HG02943 (cell line): ENCODE measurements at regions not wholly inside any gene's neighbourhood (a gene's known extent, or its start where the extent isn't known, plus 50 kb on each side); places are given as distances from the start of the nearest gene placed in this dataset.
"Not testable (repeated sequence)": the region's sequence is repeated elsewhere in the genome, so short reads cannot be mapped to it uniquely, and the experiment has no call there.

Source experiments
- ATAC-seq: cut with Tn5 transposase; IDR thresholded peaks from one replicate; pipeline ENCODE4 v1.9.1; 2021; ENCODE audit warnings: mild to moderate bottlenecking, low read depth, moderate library complexity; ENCODE audit not compliant: unreplicated experiment

GRCh38 chr10:64515970-64516699 is 994.9 kb downstream of the REEP3 start:
- no peak for ATAC-seq

- no peak for ATAC-seq
Observed at GRCh38 chr10:64518456-64518855, 997.3 kb downstream of the REEP3 start.

- no peak for ATAC-seq
Observed at GRCh38 chr10:64519427-64519826, 998.2 kb downstream of the REEP3 start.

DNA sequence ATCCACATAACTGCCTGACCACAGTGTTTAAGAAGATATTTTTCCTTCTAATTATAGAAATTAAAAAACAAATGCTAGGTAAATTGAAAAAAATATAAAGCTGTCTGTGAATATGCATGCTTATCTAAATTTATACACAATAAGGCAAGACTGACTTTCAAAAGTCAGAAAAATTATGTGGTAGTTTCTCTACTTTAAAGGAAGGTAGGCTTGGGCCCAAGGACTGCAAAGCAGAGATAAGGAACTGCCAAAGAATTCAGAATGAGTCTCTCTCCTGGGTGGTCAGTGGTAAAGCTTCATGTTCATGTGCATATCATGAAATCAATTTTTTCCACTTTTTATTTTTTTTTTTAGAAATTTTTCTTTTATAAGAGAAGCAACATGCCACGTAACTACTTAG is 998.6 kb downstream of the REEP3 start:
- ATAC-seq = no peak

DNA sequence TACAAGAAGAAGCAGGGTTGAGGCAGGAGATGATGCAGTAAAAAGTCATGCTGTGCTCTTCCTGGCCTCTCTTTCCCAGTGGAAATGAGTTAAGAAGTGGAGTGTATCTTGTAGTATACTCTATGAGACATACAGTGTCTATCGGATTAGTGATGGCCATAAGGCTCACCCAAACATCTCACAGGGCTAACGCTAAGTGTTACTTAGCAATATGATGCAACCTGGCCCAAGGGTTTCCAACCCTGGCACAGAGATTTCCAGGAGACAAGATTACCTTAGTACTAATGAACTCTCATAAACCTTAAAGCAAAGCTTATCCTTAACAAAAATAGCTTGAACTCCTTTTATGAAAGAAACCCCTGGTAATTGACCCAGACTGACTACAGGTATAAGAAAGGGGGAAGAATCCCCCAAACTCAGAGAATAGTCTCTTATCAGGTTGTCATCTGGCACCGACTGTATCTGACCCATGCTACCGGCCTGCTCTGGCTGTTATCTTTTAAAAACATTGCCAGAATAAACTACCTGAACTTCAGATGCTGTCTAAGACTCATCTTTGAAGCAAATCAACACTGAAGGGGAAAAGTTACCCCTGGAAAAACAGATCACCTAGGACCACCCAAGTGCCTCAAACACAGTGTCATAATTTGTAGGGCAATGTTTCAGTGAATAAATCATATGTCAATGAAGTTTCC is 1002.0 kb downstream of the REEP3 start:
- no peak for ATAC-seq

- ATAC-seq = no peak
Observed at GRCh38 chr10:64528294-64529002, 1007.2 kb downstream of the REEP3 start.

DNA sequence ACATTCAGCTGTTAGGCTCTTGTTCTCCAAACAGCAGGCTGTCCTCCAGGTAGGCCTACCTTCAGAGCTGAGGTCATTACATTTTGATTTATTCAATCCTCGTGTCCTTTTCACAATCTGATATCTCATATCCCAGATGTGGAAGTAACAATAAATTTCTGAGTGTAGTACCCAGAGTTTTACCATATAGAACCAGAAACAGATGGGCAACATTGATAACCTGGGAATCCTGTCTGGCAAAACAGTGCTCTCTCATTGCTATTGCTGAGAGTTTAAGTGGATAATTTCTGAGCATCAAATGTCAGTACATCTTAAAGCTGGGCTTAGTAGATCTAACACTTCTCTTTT is 1007.8 kb downstream of the REEP3 start:
- ATAC-seq = no peak

GRCh38 chr10:64534616-64535015 is 1013.4 kb downstream of the REEP3 start:
- no peak for ATAC-seq

GRCh38 chr10:64535131-64535867 is 1014.1 kb downstream of the REEP3 start:
- ATAC-seq = no peak

GRCh38 chr10:64537112-64537511 is 1015.9 kb downstream of the REEP3 start:
- no peak for ATAC-seq

DNA sequence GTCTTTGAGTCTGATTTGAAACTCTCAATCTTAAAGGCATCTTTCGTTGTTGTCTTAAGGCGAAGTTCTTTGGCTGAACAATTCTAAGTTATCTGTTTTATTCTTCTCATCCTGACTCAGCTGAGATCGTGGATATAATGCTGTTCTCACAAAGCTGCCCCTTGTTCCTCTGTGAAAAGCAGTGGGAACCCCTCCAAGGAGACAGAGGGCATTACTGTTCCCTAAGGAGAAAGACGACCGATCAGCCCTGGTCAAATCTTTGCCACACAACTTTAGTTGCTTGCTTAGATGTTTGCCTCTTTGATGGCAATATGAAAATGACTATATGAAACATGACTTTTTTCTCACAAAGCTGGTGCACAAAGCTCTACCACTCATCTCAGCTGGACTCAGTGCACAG is 1016.7 kb downstream of the REEP3 start:
- no peak for ATAC-seq

DNA sequence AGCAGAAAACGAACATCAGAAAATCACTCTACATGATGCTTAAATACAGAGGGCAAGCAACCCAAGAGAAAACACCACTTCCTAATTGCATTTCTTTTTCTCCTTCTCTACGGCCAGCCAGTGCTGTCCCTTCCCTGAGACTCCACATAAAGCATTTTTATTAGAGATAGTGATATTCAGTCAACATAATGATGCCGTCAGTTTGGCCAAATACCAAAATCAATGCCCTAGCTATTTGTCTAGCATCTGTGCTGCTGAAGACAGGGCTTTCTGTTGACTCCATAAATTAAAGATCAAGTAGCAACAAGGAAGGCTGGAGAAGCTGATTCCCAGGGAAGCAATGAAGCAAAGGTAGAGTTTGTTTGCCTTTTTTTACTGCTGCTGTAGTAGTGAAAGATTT is 1024.9 kb downstream of the REEP3 start:
- no peak for ATAC-seq

DNA sequence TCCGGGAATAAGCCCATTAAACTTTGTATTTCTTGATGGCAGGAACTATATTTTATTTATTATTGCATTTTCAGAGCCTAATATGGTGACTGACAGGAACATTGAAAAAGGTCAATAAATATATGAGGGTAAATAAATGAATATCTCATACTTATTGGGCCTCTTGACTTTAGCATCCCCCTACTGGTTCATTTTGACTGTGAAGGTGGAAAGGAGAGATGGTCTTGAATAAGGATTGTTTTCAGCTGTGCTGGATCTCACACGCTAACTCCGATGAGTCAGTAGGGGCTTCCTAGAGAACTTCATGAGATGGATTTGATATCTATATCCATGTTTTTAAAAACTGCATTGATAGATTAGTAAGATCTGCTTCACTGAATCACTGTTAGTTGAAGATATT is 1026.0 kb downstream of the REEP3 start:
- no peak for ATAC-seq

- no peak for ATAC-seq
Observed at GRCh38 chr10:64555666-64556065, 1034.5 kb downstream of the REEP3 start.

DNA sequence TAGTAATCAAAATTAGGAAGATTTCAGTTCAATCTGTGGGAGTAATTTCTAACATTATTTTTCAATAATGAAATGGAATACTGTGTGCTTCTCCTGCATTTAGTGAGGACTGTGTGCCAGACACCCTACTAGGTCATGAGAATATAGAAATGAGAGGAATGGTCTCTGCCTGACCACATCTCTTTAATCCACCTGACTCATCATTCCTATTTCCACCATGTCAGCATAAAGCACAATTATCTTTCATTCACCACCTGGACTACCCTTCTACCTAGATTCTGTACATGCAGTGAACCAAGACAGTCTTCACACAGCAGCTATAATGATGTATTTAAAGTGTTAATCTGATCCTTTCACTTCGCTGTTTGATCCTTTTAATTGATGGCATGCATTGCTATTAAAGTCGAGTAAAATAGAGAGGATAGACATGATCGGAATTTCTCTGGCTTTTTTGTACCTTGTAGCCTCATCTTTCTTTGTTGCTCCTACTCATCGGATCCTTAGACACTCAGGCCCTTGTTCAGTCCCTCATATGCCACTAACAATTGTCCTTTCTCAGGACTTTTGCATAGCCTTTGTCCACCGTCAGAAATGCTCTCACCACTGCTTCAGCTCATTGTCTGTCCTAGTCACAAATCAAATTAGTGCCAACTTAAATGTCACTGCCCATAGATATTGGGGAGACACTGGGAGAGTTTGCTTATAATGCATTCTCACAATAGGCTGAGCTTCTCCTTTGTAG is 1037.1 kb downstream of the REEP3 start:
- ATAC-seq = no peak

DNA sequence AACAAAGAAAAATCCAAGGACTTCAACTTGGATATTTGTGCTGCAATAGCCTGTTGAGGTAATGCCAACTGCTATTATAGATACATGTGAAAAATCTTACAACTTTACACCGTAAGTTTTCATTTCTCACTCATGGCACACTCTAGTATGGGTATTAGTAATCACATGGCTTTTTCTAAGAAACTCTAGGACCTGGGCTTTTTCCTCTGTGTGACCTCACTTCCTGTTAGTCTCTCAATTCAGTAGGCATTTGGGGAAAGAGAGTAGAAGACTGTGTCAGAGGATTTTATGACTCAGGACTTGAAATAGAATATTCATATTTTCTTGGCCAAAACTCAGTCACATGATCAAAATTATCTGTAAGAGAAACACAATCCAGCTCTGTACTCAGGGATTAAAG is 1049.9 kb downstream of the REEP3 start:
- no peak for ATAC-seq

GRCh38 chr10:64573623-64574325 is 1052.6 kb downstream of the REEP3 start:
- ATAC-seq = no peak

DNA sequence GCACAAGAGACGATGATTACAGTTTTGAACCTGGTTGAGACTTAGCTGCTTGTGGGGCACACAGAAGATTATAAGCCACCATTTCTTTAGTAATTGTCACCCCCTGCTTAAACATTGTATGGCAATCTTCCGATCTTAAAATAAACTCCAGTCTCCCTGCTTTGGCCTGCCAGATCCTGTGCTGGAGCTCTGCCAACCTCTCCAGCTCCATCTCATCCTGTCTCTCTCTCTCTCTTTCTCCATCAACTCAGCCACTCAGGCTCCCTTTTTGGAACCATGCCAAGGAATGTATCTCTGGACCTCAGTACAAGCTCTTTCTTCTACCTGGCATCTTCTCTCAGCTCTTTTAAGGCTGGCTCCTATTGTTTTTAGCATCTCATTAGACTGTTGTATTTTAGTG is 1053.2 kb downstream of the REEP3 start:
- ATAC-seq = no peak

DNA sequence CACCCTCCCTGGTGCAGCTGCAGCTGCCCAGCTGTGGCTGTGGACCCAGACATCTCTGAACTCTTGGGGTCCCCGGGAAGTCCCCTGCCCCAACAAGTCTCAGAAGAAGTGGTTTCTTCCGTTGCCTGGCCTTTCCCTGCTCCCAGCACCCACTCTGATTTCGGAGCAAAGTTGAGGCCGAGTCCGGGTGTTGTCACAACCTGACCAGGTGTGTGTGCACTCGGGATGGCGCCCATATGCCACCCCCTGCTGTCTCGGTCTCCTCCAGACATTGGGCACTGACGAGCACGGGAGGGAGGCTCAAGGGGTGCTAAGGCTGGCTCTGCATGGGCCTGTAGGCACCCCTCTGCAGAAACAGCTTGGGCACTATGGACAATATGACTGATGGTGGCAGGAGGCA is 1055.3 kb downstream of the REEP3 start:
- no peak for ATAC-seq

GRCh38 chr10:64578757-64579156 is 1057.6 kb downstream of the REEP3 start:
- not testable (repeated sequence) for ATAC-seq
